ENCODE measurements at regions not wholly inside any gene's neighbourhood (a gene's known extent, or its start where the extent isn't known, plus 50 kb on each side); places are given as distances from the start of the nearest gene placed in this dataset.

- no peak for DNase-seq
Observed at GRCh38 chr22:48704335-48704734, 1123.3 kb downstream of the BRD1 start.

GRCh38 chr22:48703265-48703941 is 1124.3 kb downstream of the BRD1 start:
- no peak for DNase-seq

GRCh38 chr22:48702573-48703264 is 1125.0 kb downstream of the BRD1 start:
- DNase-seq = no peak

- no peak for DNase-seq
Observed at GRCh38 chr22:48701296-48702030, 1126.2 kb downstream of the BRD1 start.

- DNase-seq = no peak
Observed at GRCh38 chr22:48700566-48701295, 1126.9 kb downstream of the BRD1 start.

- no peak for DNase-seq
Observed at GRCh38 chr22:48700180-48700565, 1127.5 kb downstream of the BRD1 start.

- no peak for DNase-seq
Observed at GRCh38 chr22:48699511-48699910, 1128.2 kb downstream of the BRD1 start.

GRCh38 chr22:48698618-48699017 is 1129.1 kb downstream of the BRD1 start:
- DNase-seq = no peak

GRCh38 chr22:48697694-48698276 is 1129.9 kb downstream of the BRD1 start:
- no peak for DNase-seq

- no peak for DNase-seq
Observed at GRCh38 chr22:48697223-48697622, 1130.5 kb downstream of the BRD1 start.

GRCh38 chr22:48696371-48696770 is 1131.3 kb downstream of the BRD1 start:
- DNase-seq = no peak

GRCh38 chr22:48695731-48696305 is 1131.9 kb downstream of the BRD1 start:
- DNase-seq = no peak

GRCh38 chr22:48695251-48695650 is 1132.4 kb downstream of the BRD1 start:
- no peak for DNase-seq

- no peak for DNase-seq
Observed at GRCh38 chr22:48694296-48694883, 1133.3 kb downstream of the BRD1 start.

GRCh38 chr22:48693377-48694135 is 1134.1 kb downstream of the BRD1 start:
- no peak for DNase-seq

- no peak for DNase-seq
Observed at GRCh38 chr22:48692734-48693376, 1134.8 kb downstream of the BRD1 start.

GRCh38 chr22:48691431-48691851 is 1136.2 kb downstream of the BRD1 start:
- no peak for DNase-seq

- no peak for DNase-seq
Observed at GRCh38 chr22:48690583-48691317, 1136.9 kb downstream of the BRD1 start.

- no peak for DNase-seq
Observed at GRCh38 chr22:48689206-48689605, 1138.5 kb downstream of the BRD1 start.

GRCh38 chr22:48688366-48688765 is 1139.3 kb downstream of the BRD1 start:
- no peak for DNase-seq

Measured in CD4-positive, alpha-beta T cell treated with Interleukin-21 for 1 hour (primary cell).